ENCODE measurements at regions not wholly inside any gene's neighbourhood (a gene's known extent, or its start where the extent isn't known, plus 50 kb on each side); places are given as distances from the start of the nearest gene placed in this dataset.

GRCh38 chr3:21801631-21802030, 50.6 kb upstream of the ZNF385D start:
- no peak for DNase-seq

GRCh38 chr3:21803604-21804003, 52.6 kb upstream of the ZNF385D start:
- DNase-seq: no peak

- DNase-seq: no peak
Observed at GRCh38 chr3:21804330-21804729, 53.3 kb upstream of the ZNF385D start.

- DNase-seq: no peak
Observed at GRCh38 chr3:21806733-21807132, 55.7 kb upstream of the ZNF385D start.

- DNase-seq: no peak
Observed at GRCh38 chr3:21825684-21826083, 74.7 kb upstream of the ZNF385D start.

- no peak for DNase-seq
Observed at GRCh38 chr3:21826416-21826815, 75.4 kb upstream of the ZNF385D start.

- DNase-seq: no peak
Observed at GRCh38 chr3:21830541-21830940, 79.5 kb upstream of the ZNF385D start.

GRCh38 chr3:21835264-21835663, 84.3 kb upstream of the ZNF385D start:
- no peak for DNase-seq

GRCh38 chr3:21836227-21836626, 85.2 kb upstream of the ZNF385D start:
- no peak for DNase-seq

- DNase-seq: no peak
Observed at GRCh38 chr3:21839176-21839575, 88.2 kb upstream of the ZNF385D start.

- no peak for DNase-seq
Observed at GRCh38 chr3:21839592-21839991, 88.6 kb upstream of the ZNF385D start.

GRCh38 chr3:21847005-21847404, 96.0 kb upstream of the ZNF385D start:
- no peak for DNase-seq

GRCh38 chr3:21859124-21860081, 108.4 kb upstream of the ZNF385D start:
- no peak for DNase-seq

- no peak for DNase-seq
Observed at GRCh38 chr3:21860082-21860475, 109.1 kb upstream of the ZNF385D start.

GRCh38 chr3:21860657-21861056, 109.6 kb upstream of the ZNF385D start:
- DNase-seq: no peak

GRCh38 chr3:21876782-21877181, 125.8 kb upstream of the ZNF385D start:
- DNase-seq: no peak

- DNase-seq: no peak
Observed at GRCh38 chr3:21877214-21877754, 126.3 kb upstream of the ZNF385D start.

GRCh38 chr3:21879184-21879886, 128.3 kb upstream of the ZNF385D start:
- DNase-seq: no peak

GRCh38 chr3:21888656-21889055, 137.6 kb upstream of the ZNF385D start:
- no peak for DNase-seq

GRCh38 chr3:21889166-21889565, 138.2 kb upstream of the ZNF385D start:
- DNase-seq: no peak

GRCh38 chr3:21892104-21892503, 141.1 kb upstream of the ZNF385D start:
- DNase-seq: no peak

- no peak for DNase-seq
Observed at GRCh38 chr3:21893242-21893641, 142.2 kb upstream of the ZNF385D start.

GRCh38 chr3:21894459-21895340, 143.7 kb upstream of the ZNF385D start:
- no peak for DNase-seq
